Activated CD4-positive, alpha-beta T cell treated with anti-CD3 and anti-CD28 coated beads, Interleukin-2, Interleukin-4, amounts not matched to agents 100 ng/mL and 50 ng/mL, durations not matched to agents 16 hours and 8 hours (primary cell): ENCODE measurements at regions not wholly inside any gene's neighbourhood (a gene's known extent, or its start where the extent isn't known, plus 50 kb on each side); places are given as distances from the start of the nearest gene placed in this dataset.

ENCODE experiments used
- DNase-seq: peaks from one replicate; pipeline ENCODE4 v3.0.0-alpha.2; 2020; ENCODE audit warnings: low spot score

GRCh38 chr2:156845806-156846558, 409.8 kb downstream of the GPD2 start:
- DNase-seq: no peak

GRCh38 chr2:156852210-156852609, 405.3 kb upstream of the GALNT5 start:
- DNase-seq: no peak

- DNase-seq: no peak
Observed at GRCh38 chr2:156852681-156853080, 404.8 kb upstream of the GALNT5 start.

GRCh38 chr2:156864325-156864724, 393.2 kb upstream of the GALNT5 start:
- DNase-seq: no peak

GRCh38 chr2:156864753-156865152, 392.8 kb upstream of the GALNT5 start:
- no peak for DNase-seq

- DNase-seq: no peak
Observed at GRCh38 chr2:156867201-156867600, 390.3 kb upstream of the GALNT5 start.

GRCh38 chr2:156874707-156875106, 382.8 kb upstream of the GALNT5 start:
- DNase-seq: no peak

GRCh38 chr2:156883804-156884203, 373.7 kb upstream of the GALNT5 start:
- DNase-seq: no peak

GRCh38 chr2:156884216-156884615, 373.3 kb upstream of the GALNT5 start:
- DNase-seq: no peak

GRCh38 chr2:156890529-156891148, 366.9 kb upstream of the GALNT5 start:
- no peak for DNase-seq

- no peak for DNase-seq
Observed at GRCh38 chr2:156891609-156892008, 365.9 kb upstream of the GALNT5 start.

GRCh38 chr2:156892467-156893281, 364.8 kb upstream of the GALNT5 start:
- DNase-seq: peak; percentile 34

GRCh38 chr2:156896294-156896693, 361.2 kb upstream of the GALNT5 start:
- peak; percentile 73 for DNase-seq

- no peak for DNase-seq
Observed at GRCh38 chr2:156897548-156897947, 360.0 kb upstream of the GALNT5 start.

- no peak for DNase-seq
Observed at GRCh38 chr2:156901373-156902031, 356.0 kb upstream of the GALNT5 start.

- DNase-seq: no peak
Observed at GRCh38 chr2:156903335-156903734, 354.2 kb upstream of the GALNT5 start.

- DNase-seq: no peak
Observed at GRCh38 chr2:156907806-156908205, 349.7 kb upstream of the GALNT5 start.

- peak; percentile 46 for DNase-seq
Observed at GRCh38 chr2:156908825-156909224, 348.7 kb upstream of the GALNT5 start.

GRCh38 chr2:156909983-156910382, 347.5 kb upstream of the GALNT5 start:
- no peak for DNase-seq

- DNase-seq: no peak
Observed at GRCh38 chr2:156915332-156915731, 342.2 kb upstream of the GALNT5 start.

- no peak for DNase-seq
Observed at GRCh38 chr2:156918410-156918809, 339.1 kb upstream of the GALNT5 start.

- DNase-seq: no peak
Observed at GRCh38 chr2:156930423-156930822, 327.1 kb upstream of the GALNT5 start.
